ENCODE measurements at regions not wholly inside any gene's neighbourhood (a gene's known extent, or its start where the extent isn't known, plus 50 kb on each side); places are given as distances from the start of the nearest gene placed in this dataset.
A peak's percentile ranks its signal among the peaks of the same experiment; 100 is the strongest.

- Histone ChIP-seq H3K9me1 (ENCODE audit: control insufficient read depth, extremely low read depth, insufficient read depth, low read length) (no peaks in the 10 kb centered on the region), H3K4me1 (ENCODE audit: control insufficient read depth, extremely low read depth, insufficient read depth, low read length) (peaks cover 8% of the 10 kb centered on the region), H2AFZ (ENCODE audit: control insufficient read depth, low read length) (no peak overlapping the region), H4K20me1 (ENCODE audit: control insufficient read depth, extremely low read depth, insufficient read depth, low read length) (no peaks in the 10 kb centered on the region), H3K36me3 (ENCODE audit: control insufficient read depth in 2 of 2, extremely low read depth in 1 of 2, insufficient read depth in 2 of 2, low read length in 2 of 2) (no peaks in the 10 kb centered on the region), H3K9ac (ENCODE audit: control insufficient read depth, extremely low read depth, insufficient read depth, low read length) (no peak overlapping the region), H3K79me2 (ENCODE audit: control insufficient read depth, insufficient read depth, low read length) (no peaks in the 10 kb centered on the region), H3K9me3 (ENCODE audit: control insufficient read depth, low read depth, low read length) (peaks cover 2% of the 10 kb centered on the region), H3K4me2 (ENCODE audit: control insufficient read depth, extremely low read depth, insufficient read depth, low read depth, low read length) (no peak overlapping the region), H3K27me3 (ENCODE audit: control insufficient read depth, extremely low read depth, insufficient read depth, low read length) (no peaks in the 10 kb centered on the region), H3K4me3 (ENCODE audit: control insufficient read depth in 2 of 3, extremely low read depth in 1 of 3, insufficient read depth in 2 of 3, low read depth in 1 of 3, low read length in 3 of 3) (no peak overlapping the region), H3K27ac (ENCODE audit: control insufficient read depth, insufficient read depth, low read length) (no peak overlapping the region)
- DNase-seq (ENCODE audit: low read depth, low spot score): no peak
- FAIRE-seq: no peak
- TF ChIP-seq CTCF (optimal IDR thresholded peaks at IDR 0.05 in 1 of 3, IDR thresholded peaks at IDR 0.05 in 1 of 3, conservative IDR thresholded peaks at IDR 0.05 in 1 of 3; ENCODE audit: extremely low read depth in 1 of 3, insufficient read depth in 2 of 3, low read length in 3 of 3): no peak
- dilution Hi-C loops (cut with MboI; ENCODE audit: extremely low pct_ligation_motif_present, low sequenced_read_pairs): no loop called here
Observed at GRCh38 chr7:81268551-81268950, 349.7 kb upstream of the SEMA3C start.

- peak; percentile 77 for DNase-seq (ENCODE audit: low read depth, low spot score)
- dilution Hi-C loops (cut with MboI; ENCODE audit: extremely low pct_ligation_motif_present, low sequenced_read_pairs): no loop called here
- peak overlapping the region; percentile 61 for H3K27ac ChIP-seq (ENCODE audit: control insufficient read depth, insufficient read depth, low read length)
- H3K4me1 ChIP-seq (ENCODE audit: control insufficient read depth, extremely low read depth, insufficient read depth, low read length): peaks cover 8% of the 10 kb centered on the region
- H3K9ac ChIP-seq (ENCODE audit: control insufficient read depth, extremely low read depth, insufficient read depth, low read length): peak overlapping the region; percentile 45
- H3K9me3 ChIP-seq (ENCODE audit: control insufficient read depth, low read depth, low read length): peaks cover 2% of the 10 kb centered on the region
- H2AFZ ChIP-seq (ENCODE audit: control insufficient read depth, low read length): peak overlapping the region; percentile 47
- H3K36me3 ChIP-seq (ENCODE audit: control insufficient read depth in 2 of 2, extremely low read depth in 1 of 2, insufficient read depth in 2 of 2, low read length in 2 of 2): no peaks in the 10 kb centered on the region
- no peak overlapping the region for H3K4me2 ChIP-seq (ENCODE audit: control insufficient read depth, extremely low read depth, insufficient read depth, low read depth, low read length)
- H3K9me1 ChIP-seq (ENCODE audit: control insufficient read depth, extremely low read depth, insufficient read depth, low read length): no peaks in the 10 kb centered on the region
- no peaks in the 10 kb centered on the region for H4K20me1 ChIP-seq (ENCODE audit: control insufficient read depth, extremely low read depth, insufficient read depth, low read length)
- no peaks in the 10 kb centered on the region for H3K27me3 ChIP-seq (ENCODE audit: control insufficient read depth, extremely low read depth, insufficient read depth, low read length)
- no peaks in the 10 kb centered on the region for H3K79me2 ChIP-seq (ENCODE audit: control insufficient read depth, insufficient read depth, low read length)
- TF ChIP-seq EZH2 (IDR thresholded peaks at IDR 0.05; ENCODE audit: low read length) (no peak), CTCF (optimal IDR thresholded peaks at IDR 0.05 in 1 of 3, IDR thresholded peaks at IDR 0.05 in 1 of 3, conservative IDR thresholded peaks at IDR 0.05 in 1 of 3; ENCODE audit: extremely low read depth in 1 of 3, insufficient read depth in 2 of 3, low read length in 3 of 3) (no peak)
- H3K4me3 ChIP-seq (ENCODE audit: control insufficient read depth in 2 of 3, extremely low read depth in 1 of 3, insufficient read depth in 2 of 3, low read depth in 1 of 3, low read length in 3 of 3): no peak overlapping the region
- FAIRE-seq: peak; percentile 94
Observed at GRCh38 chr7:81267508-81267907, 348.7 kb upstream of the SEMA3C start.
